ENCODE measurements at regions not wholly inside any gene's neighbourhood (a gene's known extent, or its start where the extent isn't known, plus 50 kb on each side); places are given as distances from the start of the nearest gene placed in this dataset.

- no peak for DNase-seq
Observed at GRCh38 chr12:93154753-93155480, 222.8 kb upstream of the NUDT4 start.

GRCh38 chr12:93156086-93156716 lies 221.5 kb upstream of the NUDT4 start:
- no peak for DNase-seq

GRCh38 chr12:93157279-93157678 lies 220.4 kb upstream of the NUDT4 start:
- no peak for DNase-seq

- no peak for DNase-seq
Observed at GRCh38 chr12:93158065-93158843, 219.5 kb upstream of the NUDT4 start.

GRCh38 chr12:93163260-93164036 lies 214.3 kb upstream of the NUDT4 start:
- no peak for DNase-seq

- DNase-seq = no peak
Observed at GRCh38 chr12:93164103-93164880, 213.4 kb upstream of the NUDT4 start.

- no peak for DNase-seq
Observed at GRCh38 chr12:93165384-93165932, 212.3 kb upstream of the NUDT4 start.

GRCh38 chr12:93166541-93167307 lies 211.0 kb upstream of the NUDT4 start:
- DNase-seq = no peak

- DNase-seq = no peak
Observed at GRCh38 chr12:93167331-93167730, 210.4 kb upstream of the NUDT4 start.

GRCh38 chr12:93167841-93168492 lies 209.8 kb upstream of the NUDT4 start:
- DNase-seq = no peak

- DNase-seq = no peak
Observed at GRCh38 chr12:93168751-93169150, 209.0 kb upstream of the NUDT4 start.

GRCh38 chr12:93169536-93169935 lies 208.2 kb upstream of the NUDT4 start:
- DNase-seq = no peak

- no peak for DNase-seq
Observed at GRCh38 chr12:93170928-93171327, 206.8 kb upstream of the NUDT4 start.

- no peak for DNase-seq
Observed at GRCh38 chr12:93173178-93173957, 204.4 kb upstream of the NUDT4 start.

- DNase-seq = no peak
Observed at GRCh38 chr12:93174048-93174447, 203.7 kb upstream of the NUDT4 start.

GRCh38 chr12:93174473-93174872 lies 203.3 kb upstream of the NUDT4 start:
- DNase-seq = no peak

- no peak for DNase-seq
Observed at GRCh38 chr12:93176165-93176564, 201.6 kb upstream of the NUDT4 start.

GRCh38 chr12:93176610-93177126 lies 201.1 kb upstream of the NUDT4 start:
- DNase-seq = no peak

All from muscle of arm (tissue), 1 donor.